ENCODE measurements at regions not wholly inside any gene's neighbourhood (a gene's known extent, or its start where the extent isn't known, plus 50 kb on each side); places are given as distances from the start of the nearest gene placed in this dataset.

DNA sequence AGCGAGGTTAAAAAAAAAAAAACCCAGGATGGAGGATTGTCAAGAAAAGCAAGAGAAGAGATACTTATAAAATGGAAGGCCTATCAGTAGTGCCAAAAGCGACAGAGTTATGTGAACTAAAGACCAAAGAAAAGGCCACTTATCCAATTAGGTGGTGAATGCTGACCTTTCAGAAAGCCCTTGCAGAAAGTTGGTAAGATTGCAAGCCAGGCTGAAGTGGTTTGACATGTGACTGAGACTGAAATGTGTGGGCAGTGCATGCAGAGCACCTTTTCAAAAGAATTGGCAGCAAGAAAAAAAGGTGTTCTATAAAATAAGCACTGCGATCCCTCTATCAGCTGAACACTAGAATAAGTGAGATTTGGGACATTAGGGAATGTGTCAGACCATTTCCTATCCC lies 379.4 kb upstream of the FAM98A start:
- TF ChIP-seq POLR2A (IDR thresholded peaks at IDR 0.05; ENCODE audit: low read depth, low read length), result no peak
- no peak for TF ChIP-seq TAF1 (IDR thresholded peaks at IDR 0.05; ENCODE audit: borderline replicate concordance, low read depth, low read length)
